ENCODE measurements at regions not wholly inside any gene's neighbourhood (a gene's known extent, or its start where the extent isn't known, plus 50 kb on each side); places are given as distances from the start of the nearest gene placed in this dataset.

GRCh38 chr4:108567831-108568230 is 52.5 kb upstream of the RPL34 start:
- no peak for TF ChIP-seq CTCF (conservative IDR thresholded peaks at IDR 0.05; ENCODE audit: low read length)
- no peak for TF ChIP-seq EZH2phosphoT487 (IDR thresholded peaks at IDR 0.05; ENCODE audit: borderline replicate concordance, low read depth, low read length)

All from OCI-LY7 (cell line).